ENCODE measurements at regions not wholly inside any gene's neighbourhood (a gene's known extent, or its start where the extent isn't known, plus 50 kb on each side); places are given as distances from the start of the nearest gene placed in this dataset.

DNA sequence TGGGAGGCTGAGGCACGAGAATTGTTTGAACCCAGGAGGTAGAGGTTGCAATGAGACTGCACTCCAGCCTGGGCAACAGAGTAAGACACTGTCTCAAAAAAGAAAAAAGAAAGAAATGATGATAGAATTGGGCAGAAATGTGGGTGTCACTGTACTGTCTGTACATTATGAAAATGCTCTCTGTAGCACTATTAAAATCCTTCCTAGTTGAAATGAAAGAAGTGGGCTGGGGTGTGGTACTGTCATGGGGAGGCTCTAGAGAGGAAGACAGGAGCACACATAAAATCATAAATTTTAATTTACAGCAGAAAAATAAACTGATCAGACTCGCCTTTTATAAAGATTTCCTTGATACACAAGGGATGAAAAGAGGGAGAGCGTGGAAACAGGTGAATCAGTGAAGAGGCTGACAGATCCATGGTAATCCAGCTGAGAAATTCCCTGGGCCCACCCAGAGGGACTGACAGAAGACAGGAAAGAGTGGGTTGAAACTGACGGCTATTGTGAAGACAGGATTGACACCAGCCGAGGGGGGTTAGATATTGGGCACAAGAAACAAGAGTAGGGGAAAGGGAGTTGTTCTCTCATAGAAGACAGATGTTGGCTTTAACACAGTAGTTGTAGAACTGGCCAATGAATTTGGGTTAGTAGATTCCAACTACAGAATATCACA, 96.4 kb upstream of the ATL2 start (continued):
- TF ChIP-seq POLR2AphosphoS5 (IDR thresholded peaks at IDR 0.05; ENCODE audit: low read depth, low read length) (no peak), CEBPB (IDR thresholded peaks at IDR 0.05; ENCODE audit: low read depth) (no peak)

DNA sequence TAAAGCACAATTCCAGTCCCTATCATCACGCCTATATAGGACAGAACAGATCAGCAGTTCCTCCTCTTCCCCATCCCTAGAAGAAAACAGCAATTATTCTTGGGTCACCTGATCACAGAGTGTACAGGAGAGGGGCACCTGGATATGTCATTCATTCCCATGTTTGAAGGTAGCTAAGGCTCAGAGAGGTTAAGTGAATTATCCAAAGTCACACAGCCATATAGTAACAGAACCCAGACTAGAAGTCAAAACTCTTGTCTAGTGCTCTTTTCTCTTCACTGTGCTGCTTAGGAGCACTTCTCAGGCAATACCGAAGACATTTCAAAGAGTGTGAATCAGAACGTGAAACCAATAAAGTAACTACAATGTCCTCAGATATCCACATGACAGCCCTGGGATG, 93.0 kb upstream of the ATL2 start:
- Histone ChIP-seq H3K9ac (ENCODE audit: low read length) (no peak overlapping the region), H3K4me3 (replicated peaks in 1 of 2; ENCODE audit: low read depth in 1 of 2, low read length in 2 of 2) (no peak overlapping the region), H3K9me2 (ENCODE audit: insufficient read depth) (no peaks in the 10 kb centered on the region), H4K20me1 (ENCODE audit: insufficient read depth) (no peaks in the 10 kb centered on the region), H3K79me2 (ENCODE audit: insufficient read depth, low read length) (no peaks in the 10 kb centered on the region), H3K27me3 (ENCODE audit: insufficient read depth, low read length) (peaks cover 5% of the 10 kb centered on the region; the same call in 1 of the 2 replicates), H3K4me1 (ENCODE audit: control insufficient read depth in 1 of 2, insufficient read depth in 2 of 2, low read length in 2 of 2) (0 out of 4 replicates have a peak, but pooled peaks cover 0 to 6% of the 10 kb centered on the region in 2 experiments), H3K36me3 (ENCODE audit: control insufficient read depth in 1 of 2, insufficient read depth in 2 of 2, low read length in 2 of 2) (no peaks in the 10 kb centered on the region), H2AFZ (ENCODE audit: low read depth, low read length, poor library complexity, severe bottlenecking) (no peak overlapping the region), H3K9me3 (ENCODE audit: control insufficient read depth in 1 of 2, insufficient read depth in 1 of 2, low read depth in 1 of 2, low read length in 2 of 2) (no peaks in the 10 kb centered on the region), H3K4me2 (ENCODE audit: low read length) (no peak overlapping the region), H3K27ac (ENCODE audit: low read depth, low read length) (no peak overlapping the region)
- intact Hi-C loops (cut with micrococcal nuclease), result no loop called here
- ChIA-PET POLR2A (no interaction called here), CTCF (interaction anchor here (1.1 kb wide), 1 partner anchor 38 kb away, joined by 3 read pairs; no protein-coding TSS in a partner anchor), RAD21 (ENCODE audit: low non-redundant PET in 1 of 2, low total read pairs in 2 of 2, uncharacterized antibody in 2 of 2, unreplicated experiment in 2 of 2) (no interaction called here)
- no peak for TF ChIP-seq CTCF (IDR thresholded peaks at IDR 0.05 in 2 of 3, conservative IDR thresholded peaks at IDR 0.05 in 1 of 3; ENCODE audit: borderline replicate concordance in 1 of 3, insufficient read depth in 1 of 3, low read depth in 2 of 3, low read length in 2 of 3)
- TF ChIP-seq, protein P1, sequence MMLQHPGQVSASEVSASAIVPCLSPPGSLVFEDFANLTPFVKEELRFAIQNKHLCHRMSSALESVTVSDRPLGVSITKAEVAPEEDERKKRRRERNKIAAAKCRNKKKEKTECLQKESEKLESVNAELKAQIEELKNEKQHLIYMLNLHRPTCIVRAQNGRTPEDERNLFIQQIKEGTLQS (IDR thresholded peaks at IDR 0.05), result no peak
- TF ChIP-seq CBX3 (IDR thresholded peaks at IDR 0.05; ENCODE audit: low read depth), result no peak
- no peak for TF ChIP-seq EZH2 (IDR thresholded peaks at IDR 0.05)
- no peak for TF ChIP-seq ZNF274 (IDR thresholded peaks at IDR 0.05; ENCODE audit: low read depth, low read length)
- ATAC-seq (no peak), DNase-seq (ENCODE audit: low read depth, low spot score) (no peak)
- BruUV-seq (replicated peaks), result no TSS peak
